GM12878 (cell line): ENCODE measurements at regions not wholly inside any gene's neighbourhood (a gene's known extent, or its start where the extent isn't known, plus 50 kb on each side); places are given as distances from the start of the nearest gene placed in this dataset.

Source experiments
- NFYB ChIP-seq: IDR thresholded peaks from 2 replicates; pipeline ENCODE4 v1.6.1; 2011; ENCODE audit warnings: low read depth, mild to moderate bottlenecking, low read length, improper control_type of control experiment, moderate library complexity; ENCODE audit not compliant: insufficient read depth
- TF ChIP-seq, protein P1 (sequence below), 3 experiments: IDR thresholded peaks in 2 of 3; conservative IDR thresholded peaks in 1 of 3; 2 replicates each; pipeline ENCODE4 v1.5.1; 2011; ENCODE audit warnings: low read depth in 3 of 3, low read length in 3 of 3, mild to moderate bottlenecking in 3 of 3, control low read depth in 2 of 3, moderate library complexity in 2 of 3, inconsistent platforms in 1 of 3, mixed read lengths in 1 of 3; ENCODE audit not compliant: control insufficient read depth in 2 of 3, insufficient read depth in 1 of 3; ENCODE audit errors: extremely low read depth in 1 of 3

GRCh38 chr10:128435811-128436210 lies 309.6 kb upstream of the MKI67 start:
- no peak for TF ChIP-seq NFYB
- TF ChIP-seq, protein P1, sequence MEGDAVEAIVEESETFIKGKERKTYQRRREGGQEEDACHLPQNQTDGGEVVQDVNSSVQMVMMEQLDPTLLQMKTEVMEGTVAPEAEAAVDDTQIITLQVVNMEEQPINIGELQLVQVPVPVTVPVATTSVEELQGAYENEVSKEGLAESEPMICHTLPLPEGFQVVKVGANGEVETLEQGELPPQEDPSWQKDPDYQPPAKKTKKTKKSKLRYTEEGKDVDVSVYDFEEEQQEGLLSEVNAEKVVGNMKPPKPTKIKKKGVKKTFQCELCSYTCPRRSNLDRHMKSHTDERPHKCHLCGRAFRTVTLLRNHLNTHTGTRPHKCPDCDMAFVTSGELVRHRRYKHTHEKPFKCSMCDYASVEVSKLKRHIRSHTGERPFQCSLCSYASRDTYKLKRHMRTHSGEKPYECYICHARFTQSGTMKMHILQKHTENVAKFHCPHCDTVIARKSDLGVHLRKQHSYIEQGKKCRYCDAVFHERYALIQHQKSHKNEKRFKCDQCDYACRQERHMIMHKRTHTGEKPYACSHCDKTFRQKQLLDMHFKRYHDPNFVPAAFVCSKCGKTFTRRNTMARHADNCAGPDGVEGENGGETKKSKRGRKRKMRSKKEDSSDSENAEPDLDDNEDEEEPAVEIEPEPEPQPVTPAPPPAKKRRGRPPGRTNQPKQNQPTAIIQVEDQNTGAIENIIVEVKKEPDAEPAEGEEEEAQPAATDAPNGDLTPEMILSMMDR (IDR thresholded peaks at IDR 0.05 in 2 of 3, conservative IDR thresholded peaks at IDR 0.05 in 1 of 3; ENCODE audit: control insufficient read depth in 2 of 3, extremely low read depth in 1 of 3, insufficient read depth in 1 of 3, low read depth in 3 of 3, low read length in 3 of 3): no peak
